ENCODE measurements at regions not wholly inside any gene's neighbourhood (a gene's known extent, or its start where the extent isn't known, plus 50 kb on each side); places are given as distances from the start of the nearest gene placed in this dataset.

DNA sequence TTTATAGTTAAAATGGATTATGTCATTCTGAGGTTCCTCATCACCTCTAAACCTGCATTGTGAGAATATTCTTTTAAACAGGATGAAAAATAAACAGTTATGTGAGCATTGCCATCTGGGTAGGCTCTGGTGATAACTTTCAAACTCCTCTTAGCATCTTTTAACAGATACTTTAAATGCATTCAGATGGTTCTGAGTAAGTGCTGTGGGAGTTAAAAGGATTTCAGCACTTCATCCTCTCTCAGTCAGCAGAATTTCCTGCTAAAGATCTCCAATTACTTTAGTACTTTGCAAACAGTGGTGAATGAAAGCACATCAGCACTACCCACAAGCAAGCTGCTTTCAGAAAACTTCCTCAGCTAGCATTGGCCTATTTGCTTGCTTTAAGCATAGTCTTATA, 59.3 kb upstream of the TMTC1 start:
- H3K27me3 Mint-ChIP-seq (ENCODE audit: unreplicated experiment): peaks cover 14% of the 10 kb centered on the region
- no peak for DNase-seq (ENCODE audit: extremely low spot score, unreplicated experiment)
- no peaks in the 10 kb centered on the region for H3K4me1 Mint-ChIP-seq (ENCODE audit: unreplicated experiment)
- H3K36me3 Mint-ChIP-seq (ENCODE audit: unreplicated experiment): peaks cover 4% of the 10 kb centered on the region
- H3K4me3 Mint-ChIP-seq (ENCODE audit: unreplicated experiment): no peak overlapping the region
- H3K27ac Mint-ChIP-seq (ENCODE audit: unreplicated experiment): no peak overlapping the region
- H3K9me3 Mint-ChIP-seq (ENCODE audit: unreplicated experiment): peaks cover 19% of the 10 kb centered on the region
- TF ChIP-seq, protein P1, sequence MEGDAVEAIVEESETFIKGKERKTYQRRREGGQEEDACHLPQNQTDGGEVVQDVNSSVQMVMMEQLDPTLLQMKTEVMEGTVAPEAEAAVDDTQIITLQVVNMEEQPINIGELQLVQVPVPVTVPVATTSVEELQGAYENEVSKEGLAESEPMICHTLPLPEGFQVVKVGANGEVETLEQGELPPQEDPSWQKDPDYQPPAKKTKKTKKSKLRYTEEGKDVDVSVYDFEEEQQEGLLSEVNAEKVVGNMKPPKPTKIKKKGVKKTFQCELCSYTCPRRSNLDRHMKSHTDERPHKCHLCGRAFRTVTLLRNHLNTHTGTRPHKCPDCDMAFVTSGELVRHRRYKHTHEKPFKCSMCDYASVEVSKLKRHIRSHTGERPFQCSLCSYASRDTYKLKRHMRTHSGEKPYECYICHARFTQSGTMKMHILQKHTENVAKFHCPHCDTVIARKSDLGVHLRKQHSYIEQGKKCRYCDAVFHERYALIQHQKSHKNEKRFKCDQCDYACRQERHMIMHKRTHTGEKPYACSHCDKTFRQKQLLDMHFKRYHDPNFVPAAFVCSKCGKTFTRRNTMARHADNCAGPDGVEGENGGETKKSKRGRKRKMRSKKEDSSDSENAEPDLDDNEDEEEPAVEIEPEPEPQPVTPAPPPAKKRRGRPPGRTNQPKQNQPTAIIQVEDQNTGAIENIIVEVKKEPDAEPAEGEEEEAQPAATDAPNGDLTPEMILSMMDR (IDR thresholded peaks at IDR 0.05): no peak

DNA sequence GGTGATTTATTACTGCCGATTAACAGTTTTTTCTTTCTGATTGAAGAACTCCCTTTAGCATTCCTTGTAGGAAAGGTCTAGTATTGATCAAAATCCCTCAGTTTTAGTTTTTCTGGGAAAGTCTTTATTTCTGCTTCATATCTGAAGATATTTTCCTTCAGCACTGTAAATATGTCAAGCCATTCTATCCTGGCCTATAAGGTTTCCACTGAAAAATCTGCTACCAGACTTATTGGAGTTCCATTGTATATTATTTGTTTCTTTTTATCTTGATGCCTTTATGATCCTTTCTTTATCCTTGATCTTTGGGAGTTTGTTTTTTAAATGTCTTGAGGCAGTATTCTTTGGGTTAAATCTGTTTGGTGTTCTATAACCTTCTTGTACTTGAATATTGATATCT, 55.0 kb upstream of the TMTC1 start:
- peaks cover 5% of the 10 kb centered on the region for H3K36me3 Mint-ChIP-seq (ENCODE audit: unreplicated experiment)
- TF ChIP-seq, protein P1 (IDR thresholded peaks at IDR 0.05): no peak
- peaks cover 48% of the 10 kb centered on the region for H3K9me3 Mint-ChIP-seq (ENCODE audit: unreplicated experiment)
- H3K27me3 Mint-ChIP-seq (ENCODE audit: unreplicated experiment): peaks cover 14% of the 10 kb centered on the region
- H3K4me1 Mint-ChIP-seq (ENCODE audit: unreplicated experiment): no peaks in the 10 kb centered on the region
- DNase-seq (ENCODE audit: extremely low spot score, unreplicated experiment): no peak
- H3K27ac Mint-ChIP-seq (ENCODE audit: unreplicated experiment): no peak overlapping the region
- no peak overlapping the region for H3K4me3 Mint-ChIP-seq (ENCODE audit: unreplicated experiment)

Measured in osteocyte (in vitro differentiated cells).